ENCODE measurements at regions not wholly inside any gene's neighbourhood (a gene's known extent, or its start where the extent isn't known, plus 50 kb on each side); places are given as distances from the start of the nearest gene placed in this dataset.

- TF ChIP-seq, protein P1, sequence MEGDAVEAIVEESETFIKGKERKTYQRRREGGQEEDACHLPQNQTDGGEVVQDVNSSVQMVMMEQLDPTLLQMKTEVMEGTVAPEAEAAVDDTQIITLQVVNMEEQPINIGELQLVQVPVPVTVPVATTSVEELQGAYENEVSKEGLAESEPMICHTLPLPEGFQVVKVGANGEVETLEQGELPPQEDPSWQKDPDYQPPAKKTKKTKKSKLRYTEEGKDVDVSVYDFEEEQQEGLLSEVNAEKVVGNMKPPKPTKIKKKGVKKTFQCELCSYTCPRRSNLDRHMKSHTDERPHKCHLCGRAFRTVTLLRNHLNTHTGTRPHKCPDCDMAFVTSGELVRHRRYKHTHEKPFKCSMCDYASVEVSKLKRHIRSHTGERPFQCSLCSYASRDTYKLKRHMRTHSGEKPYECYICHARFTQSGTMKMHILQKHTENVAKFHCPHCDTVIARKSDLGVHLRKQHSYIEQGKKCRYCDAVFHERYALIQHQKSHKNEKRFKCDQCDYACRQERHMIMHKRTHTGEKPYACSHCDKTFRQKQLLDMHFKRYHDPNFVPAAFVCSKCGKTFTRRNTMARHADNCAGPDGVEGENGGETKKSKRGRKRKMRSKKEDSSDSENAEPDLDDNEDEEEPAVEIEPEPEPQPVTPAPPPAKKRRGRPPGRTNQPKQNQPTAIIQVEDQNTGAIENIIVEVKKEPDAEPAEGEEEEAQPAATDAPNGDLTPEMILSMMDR (conservative IDR thresholded peaks at IDR 0.05; ENCODE audit: low read depth in 2 of 2), result no peak
- TF ChIP-seq EZH2 (IDR thresholded peaks at IDR 0.05; ENCODE audit: low read depth, unreplicated experiment), result no peak
- TF ChIP-seq POLR2AphosphoS5 (IDR thresholded peaks at IDR 0.05; ENCODE audit: low read depth), result no peak
- TF ChIP-seq EZH2phosphoT487 (IDR thresholded peaks at IDR 0.05; ENCODE audit: unreplicated experiment), result no peak
- no peak for TF ChIP-seq CREB1 (CRISPR knock-in tag; IDR thresholded peaks at IDR 0.05; ENCODE audit: low read depth)
- TF ChIP-seq ZNF331 (CRISPR knock-in tag; IDR thresholded peaks at IDR 0.05; ENCODE audit: low read depth), result no peak
- TF ChIP-seq ZNF462 (CRISPR knock-in tag; IDR thresholded peaks at IDR 0.05), result no peak
- no peak for TF ChIP-seq REST (IDR thresholded peaks at IDR 0.05; ENCODE audit: unreplicated experiment)
- no peak for TF ChIP-seq STAT1 (IDR thresholded peaks at IDR 0.05; ENCODE audit: unreplicated experiment)
Measured at GRCh38 chrX:115960440-115961084, 210.0 kb upstream of the AGTR2 start.

Measured in GM23338 (cell line).